SK-N-MC (cell line): ENCODE measurements at regions not wholly inside any gene's neighbourhood (a gene's known extent, or its start where the extent isn't known, plus 50 kb on each side); places are given as distances from the start of the nearest gene placed in this dataset.

Source experiments
- EZH2 ChIP-seq: fragments of 200-600 bp; sonication (generic); IDR thresholded peaks from one replicate; pipeline ENCODE4 v1.6.1; 2017; ENCODE audit warnings: antibody characterized with exemption
- FOXP2 ChIP-seq: optimal IDR thresholded peaks from 2 replicates; pipeline ENCODE3; 2011; ENCODE audit warnings: mild to moderate bottlenecking, moderate library complexity; ENCODE audit not compliant: insufficient read depth; ENCODE audit errors: extremely low read length, control extremely low read depth
- POLR2AphosphoS5 ChIP-seq: IDR thresholded peaks from 2 replicates; pipeline ENCODE4 v1.6.1; 2012; ENCODE audit warnings: mild to moderate bottlenecking, low read depth, low read length, borderline replicate concordance

DNA sequence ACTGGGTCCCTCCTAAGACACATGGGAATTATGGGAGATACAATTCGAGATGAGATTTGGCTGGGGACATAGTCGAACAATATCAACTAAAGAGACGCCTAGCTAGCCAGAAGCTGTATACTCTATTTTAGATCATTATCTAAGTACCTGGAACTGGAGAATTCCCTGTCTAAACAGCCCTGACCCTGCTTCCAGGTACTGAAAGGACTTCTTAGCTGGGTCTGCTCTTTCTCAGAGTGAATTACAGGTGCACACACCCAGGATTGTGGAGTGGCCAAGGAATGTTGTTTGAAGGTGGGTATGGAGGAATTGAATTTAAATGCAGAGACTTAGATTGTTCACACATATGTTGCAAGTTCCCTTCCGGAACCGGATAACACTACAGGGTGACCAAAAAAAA is 733.0 kb downstream of the RPS29 start:
- TF ChIP-seq POLR2AphosphoS5 (no peak), EZH2 (no peak), FOXP2 (no peak)
